H9 (cell line): ENCODE measurements at regions not wholly inside any gene's neighbourhood (a gene's known extent, or its start where the extent isn't known, plus 50 kb on each side); places are given as distances from the start of the nearest gene placed in this dataset.

Experiments used
- DNase-seq: peaks from one replicate; pipeline ENCODE4 v3.0.0-alpha.2; 2017
- H2AFZ ChIP-seq: one replicate; pipeline ENCODE4 v1.6.1; 2013; ENCODE audit warnings: mild to moderate bottlenecking, low read length, control low read depth, moderate library complexity
- H2AK5ac ChIP-seq: 2 replicates; pipeline ENCODE4 v1.6.1; 2013; ENCODE audit warnings: low read length, control low read depth, mixed read lengths; ENCODE audit not compliant: insufficient read length
- H2BK120ac ChIP-seq: one replicate; pipeline ENCODE4 v1.6.1; 2013; ENCODE audit warnings: low read depth, mild to moderate bottlenecking, low read length, control low read depth, inconsistent platforms; ENCODE audit not compliant: poor library complexity, severe bottlenecking
- H2BK12ac ChIP-seq: 2 replicates; pipeline ENCODE4 v1.6.1; 2013; ENCODE audit warnings: low read length, control low read depth, mixed read lengths, low read depth; ENCODE audit not compliant: insufficient read length
- H2BK15ac ChIP-seq: 2 replicates; pipeline ENCODE4 v1.6.1; 2013; ENCODE audit warnings: low read depth, low read length, control low read depth
- H2BK20ac ChIP-seq: one replicate; pipeline ENCODE4 v1.6.1; 2013; ENCODE audit warnings: low read depth, mild to moderate bottlenecking, low read length, control low read depth, inconsistent platforms; ENCODE audit not compliant: poor library complexity, severe bottlenecking
- H2BK5ac ChIP-seq: 2 replicates; pipeline ENCODE4 v1.6.1; 2013; ENCODE audit warnings: low read length, control low read depth, mixed read lengths; ENCODE audit not compliant: insufficient read length
- H3K14ac ChIP-seq: 2 replicates; pipeline ENCODE4 v1.6.1; 2013; ENCODE audit warnings: low read length, control low read depth; ENCODE audit not compliant: insufficient read depth
- H3K18ac ChIP-seq: 2 replicates; pipeline ENCODE4 v1.6.1; 2013; ENCODE audit warnings: low read depth, mild to moderate bottlenecking, mixed read lengths, low read length, control low read depth; ENCODE audit not compliant: insufficient read length
- H3K23ac ChIP-seq: 2 replicates; pipeline ENCODE4 v1.6.1; 2013; ENCODE audit warnings: low read length, control low read depth, mixed read lengths, low read depth; ENCODE audit not compliant: insufficient read length
- H3K23me2 ChIP-seq: 2 replicates; pipeline ENCODE4 v1.6.1; 2013; ENCODE audit warnings: low read depth, mild to moderate bottlenecking, mixed read lengths, low read length, control low read depth; ENCODE audit not compliant: insufficient read length, poor library complexity, severe bottlenecking
- H3K27ac ChIP-seq: 2 replicates; pipeline ENCODE4 v1.5.1; 2013; ENCODE audit warnings: low read length, control low read depth, mixed read lengths, low read depth; ENCODE audit not compliant: insufficient read length
- H3K27me3 ChIP-seq: 2 replicates; pipeline ENCODE4 v1.6.1; 2013; ENCODE audit warnings: low read length, control low read depth, inconsistent platforms; ENCODE audit not compliant: insufficient read depth
- H3K4ac ChIP-seq: 2 replicates; pipeline ENCODE4 v1.6.1; 2013; ENCODE audit warnings: low read depth, mild to moderate bottlenecking, control low read depth, inconsistent platforms, low read length, moderate library complexity
- H3K4me1 ChIP-seq: 2 replicates; pipeline ENCODE4 v1.6.1; 2013; ENCODE audit warnings: low read length, control low read depth, inconsistent platforms; ENCODE audit not compliant: insufficient read depth
- H3K4me2 ChIP-seq: 2 replicates; pipeline ENCODE4 v1.6.1; 2013; ENCODE audit warnings: low read length, control low read depth, mixed read lengths; ENCODE audit not compliant: insufficient read length, insufficient read depth
- H3K56ac ChIP-seq: 2 replicates; pipeline ENCODE4 v1.6.1; 2013; ENCODE audit warnings: low read depth, mild to moderate bottlenecking, mixed read lengths, low read length, control low read depth; ENCODE audit not compliant: insufficient read length
- H3K79me1 ChIP-seq: 2 replicates; pipeline ENCODE4 v1.6.1; 2013; ENCODE audit warnings: low read depth, mild to moderate bottlenecking, moderate library complexity, low read length, control low read depth, inconsistent platforms; ENCODE audit not compliant: insufficient read depth, poor library complexity, severe bottlenecking
- H3K79me2 ChIP-seq: 2 replicates; pipeline ENCODE4 v1.6.1; 2013; ENCODE audit warnings: low read length, control low read depth, inconsistent platforms; ENCODE audit not compliant: insufficient read depth
- H3K9ac ChIP-seq: 2 replicates; pipeline ENCODE4 v1.6.1; 2013; ENCODE audit warnings: low read length, control low read depth, mixed read lengths; ENCODE audit not compliant: insufficient read length; ENCODE audit errors: extremely low read depth
- H3K9me3 ChIP-seq: one replicate; pipeline ENCODE4 v1.6.1; 2013; ENCODE audit warnings: low read depth, low read length, inconsistent platforms; ENCODE audit not compliant: control insufficient read depth
- H3T11ph ChIP-seq: one replicate; pipeline ENCODE4 v1.6.1; 2013; ENCODE audit warnings: mild to moderate bottlenecking, low read length, control low read depth, inconsistent platforms
- H4K20me1 ChIP-seq: one replicate; pipeline ENCODE4 v1.6.1; 2013; ENCODE audit not compliant: control insufficient read depth, insufficient read length, insufficient read depth
- H4K5ac ChIP-seq: 2 replicates; pipeline ENCODE4 v1.6.1; 2013; ENCODE audit warnings: low read depth, mild to moderate bottlenecking, mixed read lengths, low read length, control low read depth; ENCODE audit not compliant: insufficient read length
- H4K8ac ChIP-seq: replicated peaks from 2 replicates; pipeline ENCODE4 v1.6.1; 2013; ENCODE audit warnings: low read length, control low read depth, mixed read lengths, low read depth; ENCODE audit not compliant: insufficient read length
- H4K91ac ChIP-seq: 2 replicates; pipeline ENCODE4 v1.6.1; 2013; ENCODE audit warnings: low read depth, mild to moderate bottlenecking, moderate library complexity, mixed read lengths, low read length, control low read depth; ENCODE audit not compliant: insufficient read length
- H3K27ac Mint-ChIP-seq, 3 experiments: 2 replicates in 2 of 3; 3 replicates in 1 of 3; pipeline ENCODE4 v1.8.0; 2020 to 2021; ENCODE audit warnings: mixed read lengths in 3 of 3, mild to moderate bottlenecking in 1 of 3, moderate library complexity in 1 of 3
- H3K27me3 Mint-ChIP-seq: 2 replicates; pipeline ENCODE4 v1.8.0; 2021; ENCODE audit warnings: low read depth, mild to moderate bottlenecking, moderate library complexity, mixed read lengths
- H3K36me3 Mint-ChIP-seq, 3 experiments: 2 replicates in 2 of 3; 3 replicates in 1 of 3; pipeline ENCODE4 v1.8.0; 2020 to 2021; ENCODE audit warnings: low read depth in 3 of 3, mixed read lengths in 3 of 3; ENCODE audit not compliant: insufficient read depth in 1 of 3
- H3K4me1 Mint-ChIP-seq, 2 experiments: 2 replicates each; pipeline ENCODE4 v1.8.0; 2020; ENCODE audit warnings: mixed read lengths in 2 of 2
- H3K4me3 Mint-ChIP-seq, 2 experiments: 2 replicates in 1 of 2; 3 replicates in 1 of 2; pipeline ENCODE4 v1.8.0; 2020 to 2021; ENCODE audit warnings: mild to moderate bottlenecking in 2 of 2, mixed read lengths in 2 of 2, moderate library complexity in 1 of 2
- H3K9me3 Mint-ChIP-seq, 2 experiments: 2 replicates in 1 of 2; 3 replicates in 1 of 2; pipeline ENCODE4 v1.8.0; 2020; ENCODE audit warnings: mild to moderate bottlenecking in 2 of 2, mixed read lengths in 2 of 2, moderate library complexity in 1 of 2
- CTCF ChIP-seq: fragments of 200-600 bp; sonication (generic); conservative IDR thresholded peaks from 3 replicates; pipeline ENCODE4 v1.8.0; 2021; ENCODE audit warnings: antibody characterized with exemption, mild to moderate bottlenecking
- WGBS: extraction: QIAGEN DNeasy Blood & Tissue Kit; methylation state at CpG from one replicate; pipeline ENCODE4 v1.1.7; 2013; ENCODE audit warnings: missing lambda C conversion rate, low lambda C conversion rate, mixed read lengths; ENCODE audit not compliant: insufficient read length; ENCODE audit errors: extremely low coverage; 5-methylcytosine and 5-hydroxymethylcytosine counted together

GRCh38 chr20:24773168-24773567 is 175.9 kb upstream of the CST7 start:
- Histone ChIP-seq H3K23ac (no peak overlapping the region), H2BK5ac (no peak overlapping the region), H3K14ac (no peak overlapping the region), H3K56ac (no peak overlapping the region), H3K9me3 (no peaks in the 10 kb centered on the region), H2BK12ac (no peak overlapping the region), H3K27ac (no peak overlapping the region), H3K79me2 (no peaks in the 10 kb centered on the region), H2BK20ac (no peak overlapping the region), H4K20me1 (no peaks in the 10 kb centered on the region), H2BK120ac (no peak overlapping the region), H3K4ac (no peak overlapping the region), H3K18ac (no peak overlapping the region), H4K8ac (no peak overlapping the region), H2AK5ac (no peak overlapping the region), H3K4me1 (no peaks in the 10 kb centered on the region), H3K27me3 (no peaks in the 10 kb centered on the region), H2BK15ac (no peak overlapping the region), H4K5ac (no peak overlapping the region), H2AFZ (no peak overlapping the region), H3K9ac (no peak overlapping the region), H3K4me2 (no peak overlapping the region), H3K79me1 (no peaks in the 10 kb centered on the region), H4K91ac (no peak overlapping the region), H3K23me2 (no peaks in the 10 kb centered on the region), H3T11ph (no peak overlapping the region)
- H3K27me3 Mint-ChIP-seq = no peaks in the 10 kb centered on the region; the same call in none of the 2 replicates
- no peak for DNase-seq
- H3K4me1 Mint-ChIP-seq = peaks cover 4 to 8% of the 10 kb centered on the region in 2 experiments
- peaks cover 0 to 10% (median 4%) of the 10 kb centered on the region in 3 experiments; a peak in 3 of 7 replicates for H3K36me3 Mint-ChIP-seq
- TF ChIP-seq CTCF = no peak
- no CpG with 5 or more reads among the region's 5 CpGs for whole genome bisulfite sequencing
- H3K27ac Mint-ChIP-seq = no peak overlapping the region
- no peak overlapping the region for H3K4me3 Mint-ChIP-seq
- H3K9me3 Mint-ChIP-seq = peaks cover 9 to 13% of the 10 kb centered on the region in 2 experiments; a peak in 3 of 5 replicates
